ENCODE measurements at regions not wholly inside any gene's neighbourhood (a gene's known extent, or its start where the extent isn't known, plus 50 kb on each side); places are given as distances from the start of the nearest gene placed in this dataset.

DNA sequence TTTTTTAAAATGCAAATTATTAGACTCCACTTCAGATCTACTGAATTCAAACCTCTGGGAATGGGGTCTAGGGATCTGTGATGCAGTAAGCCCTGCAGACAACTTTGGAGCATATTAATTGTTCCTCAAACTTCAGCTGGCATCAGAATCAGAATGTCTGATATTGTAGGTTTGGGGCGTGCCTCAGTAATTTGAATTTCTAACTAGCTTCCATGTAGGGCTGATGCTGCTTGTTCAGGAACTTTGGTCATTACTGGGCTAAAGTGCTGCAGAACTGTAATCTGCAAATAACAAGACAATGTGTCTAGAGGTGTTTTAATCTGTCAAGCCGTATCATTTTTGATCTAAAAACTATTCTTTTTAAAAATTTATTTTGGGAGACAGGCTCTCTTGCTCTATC, 1719.7 kb upstream of the PIK3C3 start:
- ATAC-seq (no peak), DNase-seq (ENCODE audit: low spot score) (no peak)
- no peaks in the 10 kb centered on the region for H3K36me3 ChIP-seq (ENCODE audit: insufficient read depth)
- Mint-ChIP-seq H3K27ac (no peak overlapping the region), H3K27me3 (ENCODE audit: insufficient read depth, low read depth, poor library complexity) (no peaks in the 10 kb centered on the region), H3K36me3 (ENCODE audit: low read depth) (no peaks in the 10 kb centered on the region), H3K4me3 (no peak overlapping the region), H3K4me1 (peaks cover 20% of the 10 kb centered on the region), H3K9me3 (peaks cover 8% of the 10 kb centered on the region; the same call in 2 of the 3 replicates)
- peaks cover 5% of the 10 kb centered on the region; the same call in 1 of the 2 replicates for H3K4me1 ChIP-seq (ENCODE audit: insufficient read depth)
- H2AFZ ChIP-seq = no peak overlapping the region
- no peak overlapping the region for H3K4me2 ChIP-seq
- H3K27ac ChIP-seq (ENCODE audit: low read depth) = no peak overlapping the region
- H4K20me1 ChIP-seq (replicated peaks; ENCODE audit: insufficient read depth) = no peaks in the 10 kb centered on the region
- no peaks in the 10 kb centered on the region for H3F3A ChIP-seq (replicated peaks; ENCODE audit: low read depth)
- no peaks in the 10 kb centered on the region for H3K9me2 ChIP-seq (ENCODE audit: insufficient read depth)
- H3K27me3 ChIP-seq (ENCODE audit: insufficient read depth) = no peaks in the 10 kb centered on the region
- H3K79me2 ChIP-seq (replicated peaks; ENCODE audit: insufficient read depth) = no peaks in the 10 kb centered on the region
- no peak overlapping the region for H3K4me3 ChIP-seq
- TF ChIP-seq, protein P1, sequence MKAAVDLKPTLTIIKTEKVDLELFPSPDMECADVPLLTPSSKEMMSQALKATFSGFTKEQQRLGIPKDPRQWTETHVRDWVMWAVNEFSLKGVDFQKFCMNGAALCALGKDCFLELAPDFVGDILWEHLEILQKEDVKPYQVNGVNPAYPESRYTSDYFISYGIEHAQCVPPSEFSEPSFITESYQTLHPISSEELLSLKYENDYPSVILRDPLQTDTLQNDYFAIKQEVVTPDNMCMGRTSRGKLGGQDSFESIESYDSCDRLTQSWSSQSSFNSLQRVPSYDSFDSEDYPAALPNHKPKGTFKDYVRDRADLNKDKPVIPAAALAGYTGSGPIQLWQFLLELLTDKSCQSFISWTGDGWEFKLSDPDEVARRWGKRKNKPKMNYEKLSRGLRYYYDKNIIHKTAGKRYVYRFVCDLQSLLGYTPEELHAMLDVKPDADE (IDR thresholded peaks at IDR 0.05) = no peak
- TF ChIP-seq EZH2 (IDR thresholded peaks at IDR 0.05; ENCODE audit: low read depth, unreplicated experiment) = no peak

DNA sequence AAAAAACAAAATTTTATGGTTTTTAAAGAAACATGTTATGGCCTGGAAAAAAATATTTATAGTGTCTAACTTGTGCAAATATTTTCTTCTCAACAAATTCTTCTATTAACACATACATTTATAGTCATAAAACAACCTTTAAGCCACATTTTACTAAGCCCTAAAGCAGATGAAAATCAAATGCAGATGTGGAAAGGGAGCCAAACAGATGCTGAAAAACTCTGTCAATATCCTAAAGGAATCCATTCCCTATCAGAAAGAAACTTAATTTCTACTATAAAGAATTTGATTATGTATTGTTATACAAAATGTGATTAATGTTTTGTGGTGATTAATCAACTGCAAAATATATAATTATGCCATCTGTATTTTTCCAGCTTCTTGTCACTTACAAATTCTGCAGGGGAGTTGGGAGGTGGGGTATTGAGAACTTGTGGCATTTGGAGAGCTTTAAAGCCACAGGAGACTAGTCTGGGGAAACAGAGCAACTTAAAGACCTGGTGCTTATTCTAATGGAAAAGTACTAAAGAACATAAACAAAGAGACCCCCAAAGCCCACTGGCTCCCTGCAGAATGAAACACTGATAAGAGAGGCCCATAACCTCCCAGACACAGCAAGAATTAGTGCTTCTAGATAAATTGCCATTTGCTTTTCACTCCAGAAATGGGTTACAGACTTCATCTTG, 1721.0 kb upstream of the PIK3C3 start:
- Histone ChIP-seq H4K20me1 (replicated peaks; ENCODE audit: insufficient read depth) (no peaks in the 10 kb centered on the region), H3K27ac (ENCODE audit: low read depth) (no peak overlapping the region), H3K27me3 (ENCODE audit: insufficient read depth) (no peaks in the 10 kb centered on the region), H3F3A (replicated peaks; ENCODE audit: low read depth) (no peaks in the 10 kb centered on the region), H3K9me2 (ENCODE audit: insufficient read depth) (no peaks in the 10 kb centered on the region), H3K4me3 (no peak overlapping the region), H3K4me1 (ENCODE audit: insufficient read depth) (peaks cover 5% of the 10 kb centered on the region; the same call in 1 of the 2 replicates), H2AFZ (no peak overlapping the region), H3K4me2 (no peak overlapping the region), H3K79me2 (replicated peaks; ENCODE audit: insufficient read depth) (no peaks in the 10 kb centered on the region), H3K36me3 (ENCODE audit: insufficient read depth) (no peaks in the 10 kb centered on the region)
- Mint-ChIP-seq H3K9me3 (peaks cover 8% of the 10 kb centered on the region; the same call in 2 of the 3 replicates), H3K4me3 (no peak overlapping the region), H3K4me1 (peaks cover 20% of the 10 kb centered on the region), H3K27ac (no peak overlapping the region), H3K27me3 (ENCODE audit: insufficient read depth, low read depth, poor library complexity) (no peaks in the 10 kb centered on the region), H3K36me3 (ENCODE audit: low read depth) (no peaks in the 10 kb centered on the region)
- ATAC-seq (peak; percentile 52; the same call in 2 of the 3 replicates), DNase-seq (ENCODE audit: low spot score) (no peak)
- TF ChIP-seq ZNF331 (CRISPR knock-in tag; IDR thresholded peaks at IDR 0.05; ENCODE audit: low read depth) (no peak), EZH2 (IDR thresholded peaks at IDR 0.05; ENCODE audit: low read depth, unreplicated experiment) (no peak), ZNF114 (CRISPR knock-in tag; IDR thresholded peaks at IDR 0.05) (no peak), JUNB (IDR thresholded peaks at IDR 0.05; ENCODE audit: unreplicated experiment) (no peak), POLR2AphosphoS5 (IDR thresholded peaks at IDR 0.05; ENCODE audit: low read depth) (no peak), CREB1 (CRISPR knock-in tag; IDR thresholded peaks at IDR 0.05; ENCODE audit: low read depth) (no peak), EZH2phosphoT487 (IDR thresholded peaks at IDR 0.05; ENCODE audit: unreplicated experiment) (no peak), STAT1 (IDR thresholded peaks at IDR 0.05; ENCODE audit: unreplicated experiment) (no peak), NANOG (IDR thresholded peaks at IDR 0.05; ENCODE audit: borderline replicate concordance) (no peak)
- TF ChIP-seq, protein P2, sequence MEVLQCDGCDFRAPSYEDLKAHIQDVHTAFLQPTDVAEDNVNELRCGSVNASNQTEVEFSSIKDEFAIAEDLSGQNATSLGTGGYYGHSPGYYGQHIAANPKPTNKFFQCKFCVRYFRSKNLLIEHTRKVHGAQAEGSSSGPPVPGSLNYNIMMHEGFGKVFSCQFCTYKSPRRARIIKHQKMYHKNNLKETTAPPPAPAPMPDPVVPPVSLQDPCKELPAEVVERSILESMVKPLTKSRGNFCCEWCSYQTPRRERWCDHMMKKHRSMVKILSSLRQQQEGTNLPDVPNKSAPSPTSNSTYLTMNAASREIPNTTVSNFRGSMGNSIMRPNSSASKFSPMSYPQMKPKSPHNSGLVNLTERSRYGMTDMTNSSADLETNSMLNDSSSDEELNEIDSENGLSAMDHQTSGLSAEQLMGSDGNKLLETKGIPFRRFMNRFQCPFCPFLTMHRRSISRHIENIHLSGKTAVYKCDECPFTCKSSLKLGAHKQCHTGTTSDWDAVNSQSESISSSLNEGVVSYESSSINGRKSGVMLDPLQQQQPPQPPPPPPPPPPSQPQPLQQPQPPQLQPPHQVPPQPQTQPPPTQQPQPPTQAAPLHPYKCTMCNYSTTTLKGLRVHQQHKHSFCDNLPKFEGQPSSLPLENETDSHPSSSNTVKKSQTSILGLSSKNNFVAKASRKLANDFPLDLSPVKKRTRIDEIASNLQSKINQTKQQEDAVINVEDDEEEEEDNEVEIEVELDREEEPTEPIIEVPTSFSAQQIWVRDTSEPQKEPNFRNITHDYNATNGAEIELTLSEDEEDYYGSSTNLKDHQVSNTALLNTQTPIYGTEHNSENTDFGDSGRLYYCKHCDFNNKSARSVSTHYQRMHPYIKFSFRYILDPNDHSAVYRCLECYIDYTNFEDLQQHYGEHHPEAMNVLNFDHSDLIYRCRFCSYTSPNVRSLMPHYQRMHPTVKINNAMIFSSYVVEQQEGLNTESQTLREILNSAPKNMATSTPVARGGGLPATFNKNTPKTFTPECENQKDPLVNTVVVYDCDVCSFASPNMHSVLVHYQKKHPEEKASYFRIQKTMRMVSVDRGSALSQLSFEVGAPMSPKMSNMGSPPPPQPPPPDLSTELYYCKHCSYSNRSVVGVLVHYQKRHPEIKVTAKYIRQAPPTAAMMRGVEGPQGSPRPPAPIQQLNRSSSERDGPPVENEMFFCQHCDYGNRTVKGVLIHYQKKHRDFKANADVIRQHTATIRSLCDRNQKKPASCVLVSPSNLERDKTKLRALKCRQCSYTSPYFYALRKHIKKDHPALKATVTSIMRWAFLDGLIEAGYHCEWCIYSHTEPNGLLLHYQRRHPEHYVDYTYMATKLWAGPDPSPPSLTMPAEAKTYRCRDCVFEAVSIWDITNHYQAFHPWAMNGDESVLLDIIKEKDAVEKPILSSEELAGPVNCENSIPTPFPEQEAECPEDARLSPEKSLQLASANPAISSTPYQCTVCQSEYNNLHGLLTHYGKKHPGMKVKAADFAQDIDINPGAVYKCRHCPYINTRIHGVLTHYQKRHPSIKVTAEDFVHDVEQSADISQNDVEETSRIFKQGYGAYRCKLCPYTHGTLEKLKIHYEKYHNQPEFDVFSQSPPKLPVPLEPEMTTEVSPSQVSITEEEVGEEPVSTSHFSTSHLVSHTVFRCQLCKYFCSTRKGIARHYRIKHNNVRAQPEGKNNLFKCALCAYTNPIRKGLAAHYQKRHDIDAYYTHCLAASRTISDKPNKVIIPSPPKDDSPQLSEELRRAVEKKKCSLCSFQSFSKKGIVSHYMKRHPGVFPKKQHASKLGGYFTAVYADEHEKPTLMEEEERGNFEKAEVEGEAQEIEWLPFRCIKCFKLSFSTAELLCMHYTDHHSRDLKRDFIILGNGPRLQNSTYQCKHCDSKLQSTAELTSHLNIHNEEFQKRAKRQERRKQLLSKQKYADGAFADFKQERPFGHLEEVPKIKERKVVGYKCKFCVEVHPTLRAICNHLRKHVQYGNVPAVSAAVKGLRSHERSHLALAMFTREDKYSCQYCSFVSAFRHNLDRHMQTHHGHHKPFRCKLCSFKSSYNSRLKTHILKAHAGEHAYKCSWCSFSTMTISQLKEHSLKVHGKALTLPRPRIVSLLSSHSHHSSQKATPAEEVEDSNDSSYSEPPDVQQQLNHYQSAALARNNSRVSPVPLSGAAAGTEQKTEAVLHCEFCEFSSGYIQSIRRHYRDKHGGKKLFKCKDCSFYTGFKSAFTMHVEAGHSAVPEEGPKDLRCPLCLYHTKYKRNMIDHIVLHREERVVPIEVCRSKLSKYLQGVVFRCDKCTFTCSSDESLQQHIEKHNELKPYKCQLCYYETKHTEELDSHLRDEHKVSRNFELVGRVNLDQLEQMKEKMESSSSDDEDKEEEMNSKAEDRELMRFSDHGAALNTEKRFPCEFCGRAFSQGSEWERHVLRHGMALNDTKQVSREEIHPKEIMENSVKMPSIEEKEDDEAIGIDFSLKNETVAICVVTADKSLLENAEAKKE (CRISPR knock-in tag; IDR thresholded peaks at IDR 0.05) = no peak

Measured in GM23338 (cell line).